Lower leg skin (tissue), 4 donors: ENCODE measurements at regions not wholly inside any gene's neighbourhood (a gene's known extent, or its start where the extent isn't known, plus 50 kb on each side); places are given as distances from the start of the nearest gene placed in this dataset.
A peak's percentile ranks its signal among the peaks of the same experiment; 100 is the strongest.

ENCODE experiments used
- DNase-seq, 2 donors: peaks; one replicate each; pipeline ENCODE4 v3.0.0-alpha.2; 2019; ENCODE audit warnings: low spot score in 2 of 2
- H3K4me3 ChIP-seq: fragments of 200-600 bp; sonication (generic); 2 replicates; pipeline ENCODE4 v1.5.1; 2017; ENCODE audit warnings: mild to moderate bottlenecking, low read depth; ENCODE audit not compliant: poor library complexity, severe bottlenecking
- POLR2A ChIP-seq, 2 donors: fragments of 450-650 bp; IDR thresholded peaks; one replicate each; pipeline ENCODE4 v1.6.1; 2016 to 2017; ENCODE audit warnings: antibody characterized with exemption in 2 of 2, mild to moderate bottlenecking in 1 of 2, moderate library complexity in 1 of 2
- WGBS, 2 donors: methylation state at CpG; one replicate each; pipeline ENCODE4 v1.1.5; 2018; 5-methylcytosine and 5-hydroxymethylcytosine counted together
- intact Hi-C: fragments of 100-400 bp; cut with DNase I; formaldehyde crosslinking; loops from one replicate; pipeline ENCODE4 v1.15.0; 2023; ENCODE audit warnings: low total_unique reads
- TF ChIP-seq, protein P1 (sequence below), 3 donors: fragments of 450-650 bp; IDR thresholded peaks; one replicate each; pipeline ENCODE4 v1.5.1; 2016; ENCODE audit warnings: antibody characterized with exemption in 3 of 3, mild to moderate bottlenecking in 3 of 3, moderate library complexity in 2 of 3

DNA sequence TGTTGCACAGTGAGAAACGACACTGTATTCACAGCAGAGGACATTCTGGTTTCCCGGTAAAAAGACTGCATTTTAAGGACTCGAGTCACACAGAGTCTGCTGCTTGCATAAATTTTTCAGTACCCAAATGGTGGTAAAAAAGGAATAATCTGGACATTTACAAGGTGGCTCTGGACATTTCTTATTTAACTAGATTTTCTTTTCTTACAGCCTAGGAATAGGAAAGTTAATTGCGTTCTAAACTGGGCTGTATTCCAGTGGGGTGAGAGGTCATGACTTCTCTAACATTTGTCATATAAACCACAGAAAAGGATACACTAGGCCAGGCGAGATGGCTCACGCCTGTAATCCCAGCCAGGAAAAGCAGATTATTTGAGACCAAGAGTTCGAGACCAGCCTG is 237.5 kb upstream of the KLF6 start:
- WGBS, 2 donors: 86 to 91% methylated on average over 7 of the region's 7 CpGs
- no peak for TF ChIP-seq POLR2A (IDR thresholded peaks at IDR 0.05)
- TF ChIP-seq, protein P1, sequence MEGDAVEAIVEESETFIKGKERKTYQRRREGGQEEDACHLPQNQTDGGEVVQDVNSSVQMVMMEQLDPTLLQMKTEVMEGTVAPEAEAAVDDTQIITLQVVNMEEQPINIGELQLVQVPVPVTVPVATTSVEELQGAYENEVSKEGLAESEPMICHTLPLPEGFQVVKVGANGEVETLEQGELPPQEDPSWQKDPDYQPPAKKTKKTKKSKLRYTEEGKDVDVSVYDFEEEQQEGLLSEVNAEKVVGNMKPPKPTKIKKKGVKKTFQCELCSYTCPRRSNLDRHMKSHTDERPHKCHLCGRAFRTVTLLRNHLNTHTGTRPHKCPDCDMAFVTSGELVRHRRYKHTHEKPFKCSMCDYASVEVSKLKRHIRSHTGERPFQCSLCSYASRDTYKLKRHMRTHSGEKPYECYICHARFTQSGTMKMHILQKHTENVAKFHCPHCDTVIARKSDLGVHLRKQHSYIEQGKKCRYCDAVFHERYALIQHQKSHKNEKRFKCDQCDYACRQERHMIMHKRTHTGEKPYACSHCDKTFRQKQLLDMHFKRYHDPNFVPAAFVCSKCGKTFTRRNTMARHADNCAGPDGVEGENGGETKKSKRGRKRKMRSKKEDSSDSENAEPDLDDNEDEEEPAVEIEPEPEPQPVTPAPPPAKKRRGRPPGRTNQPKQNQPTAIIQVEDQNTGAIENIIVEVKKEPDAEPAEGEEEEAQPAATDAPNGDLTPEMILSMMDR (IDR thresholded peaks at IDR 0.05): no peak
- intact Hi-C loops: no loop called here

DNA sequence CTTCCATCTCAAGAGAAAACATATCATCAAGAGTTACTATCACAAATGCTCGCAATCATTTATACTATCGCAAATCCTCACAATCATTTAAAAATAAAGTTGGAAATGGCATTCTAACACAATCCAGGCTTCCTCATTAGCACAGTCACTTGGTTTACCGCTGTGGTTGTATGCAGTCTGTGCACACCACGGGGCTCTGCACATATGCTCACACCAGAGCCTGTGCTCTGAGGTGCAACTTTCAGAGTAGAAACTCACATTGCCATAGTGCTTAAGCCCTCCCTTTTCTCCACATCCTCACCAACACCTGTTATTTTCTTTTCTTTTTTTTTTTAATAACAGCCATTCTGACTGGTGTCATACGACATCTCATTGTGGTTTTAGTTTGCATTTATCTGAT is 235.6 kb upstream of the KLF6 start:
- no peak overlapping the region for H3K4me3 ChIP-seq
- TF ChIP-seq POLR2A (IDR thresholded peaks at IDR 0.05): no peak
- TF ChIP-seq, protein P1 (IDR thresholded peaks at IDR 0.05): no peak
- no peak for DNase-seq
- WGBS, 2 donors: 95 to 97% methylated on average over 5 of the region's 5 CpGs
- intact Hi-C loops: no loop called here

More for the DNA sequence above, 237.5 kb upstream of the KLF6 start:
- H3K4me3 ChIP-seq: no peak overlapping the region
- no peak for DNase-seq

GRCh38 chr10:4018054-4018511 is 233.1 kb upstream of the KLF6 start:
- TF ChIP-seq, protein P1 (IDR thresholded peaks at IDR 0.05): no peak
- intact Hi-C loops: no loop called here
- DNase-seq: no peak
- 53 to 63% methylated on average over 4 of the region's 4 CpGs for WGBS, 2 donors
- H3K4me3 ChIP-seq: no peak overlapping the region

DNA sequence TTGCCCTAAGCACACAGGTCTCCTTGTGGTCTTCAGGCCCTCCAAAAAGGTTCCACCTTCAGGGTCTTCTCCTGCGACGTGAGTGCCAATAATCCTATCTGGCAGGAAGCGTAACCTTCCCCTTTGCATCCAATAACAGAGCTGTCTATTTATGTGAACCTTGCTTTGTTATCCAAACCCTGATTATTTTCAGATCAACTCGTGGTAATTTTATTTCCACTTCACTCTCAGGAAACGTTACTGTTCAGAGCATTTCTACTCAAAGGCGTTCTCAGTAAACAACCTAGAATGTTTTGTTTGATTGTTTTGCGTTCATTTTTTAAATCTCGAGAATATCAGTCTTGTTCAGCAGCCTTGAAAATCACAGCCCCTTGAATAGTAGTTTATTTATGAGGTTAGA is 232.3 kb upstream of the KLF6 start:
- 76 to 81% methylated on average over 8 of the region's 8 CpGs for WGBS, 2 donors

GRCh38 chr10:4016214-4016740 is 231.3 kb upstream of the KLF6 start:
- intact Hi-C loops: no loop called here
- DNase-seq: no peak
- no peak overlapping the region for H3K4me3 ChIP-seq
- 91 to 94% methylated on average over 10 of the region's 10 CpGs for WGBS, 2 donors
- no peak for TF ChIP-seq POLR2A (IDR thresholded peaks at IDR 0.05)
- TF ChIP-seq, protein P1 (IDR thresholded peaks at IDR 0.05): no peak

More for the DNA sequence above, 232.3 kb upstream of the KLF6 start:
- peak in 1 of 2 donors; percentile 46 for DNase-seq
- intact Hi-C loops: no loop called here
- no peak for TF ChIP-seq POLR2A (IDR thresholded peaks at IDR 0.05)
- TF ChIP-seq, protein P1 (IDR thresholded peaks at IDR 0.05): no peak
- H3K4me3 ChIP-seq: no peak overlapping the region

DNA sequence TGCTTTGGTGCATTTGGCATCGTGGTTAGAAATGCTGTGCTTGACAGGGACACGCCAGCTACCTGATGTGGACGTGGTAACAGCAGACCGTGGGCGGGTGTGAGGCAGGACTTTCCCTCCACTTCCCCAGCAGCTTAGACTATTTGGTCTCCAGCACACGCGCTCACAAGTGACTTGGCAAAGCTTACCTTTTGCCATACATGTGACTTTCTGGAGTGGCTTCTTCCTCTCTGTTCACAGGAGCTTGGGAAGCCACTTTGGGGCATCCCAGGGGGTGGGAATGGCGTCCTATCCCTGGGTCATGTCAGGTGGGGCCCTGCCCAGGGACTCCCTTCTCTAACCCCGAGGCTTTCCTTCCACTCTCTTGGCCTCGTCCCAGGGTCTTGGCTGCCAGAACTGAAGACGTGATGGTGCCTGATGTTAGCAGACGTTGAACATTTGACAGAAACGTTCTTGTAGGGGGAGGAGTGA is 228.7 kb upstream of the KLF6 start:
- TF ChIP-seq POLR2A (IDR thresholded peaks at IDR 0.05): no peak
- TF ChIP-seq, protein P1 (IDR thresholded peaks at IDR 0.05): no peak
- H3K4me3 ChIP-seq: no peak overlapping the region
- peak in 1 of 2 donors; percentile 35 for DNase-seq
- WGBS, 2 donors: 22 to 24% methylated on average over 13 of the region's 13 CpGs
- intact Hi-C loops: no loop called here
